ENCODE measurements at regions not wholly inside any gene's neighbourhood (a gene's known extent, or its start where the extent isn't known, plus 50 kb on each side); places are given as distances from the start of the nearest gene placed in this dataset.
A peak's percentile ranks its signal among the peaks of the same experiment; 100 is the strongest.
"Not testable (repeated sequence)": the region's sequence is repeated elsewhere in the genome, so short reads cannot be mapped to it uniquely, and the experiment has no call there.

DNA sequence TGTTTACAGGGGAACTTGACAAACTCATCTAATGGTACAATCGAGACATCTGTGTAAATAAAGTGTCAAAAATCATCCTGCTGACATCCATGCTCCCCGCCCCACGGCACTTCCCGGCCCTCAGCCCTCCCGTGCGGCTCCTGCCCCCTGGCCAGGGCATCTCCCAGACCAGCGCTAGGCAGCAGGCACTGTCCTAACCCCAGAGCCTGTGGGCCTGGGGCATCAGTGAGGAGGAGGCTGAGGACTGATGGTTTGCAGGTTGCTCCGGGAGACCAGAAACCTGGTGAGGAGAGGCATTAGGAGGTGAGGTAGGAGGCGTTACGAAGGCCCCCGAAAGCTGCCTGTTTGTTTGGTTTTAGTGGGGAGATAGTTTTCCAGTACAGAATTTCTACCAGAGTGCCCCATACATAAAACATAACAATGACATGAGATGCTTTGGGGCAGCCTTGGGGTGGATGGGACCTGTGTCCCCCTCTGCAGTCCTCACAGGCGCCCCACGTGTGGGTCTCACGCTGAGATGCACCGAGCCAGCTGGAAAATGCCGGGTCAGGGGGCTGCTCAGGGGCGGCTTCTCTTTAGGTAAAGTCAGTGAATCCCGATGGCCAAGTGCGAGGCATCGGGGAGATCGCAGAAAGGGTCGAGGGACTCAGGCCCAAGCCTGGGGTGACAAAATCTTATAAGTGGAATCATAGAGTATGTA, 114.2 kb downstream of the RTP5 start:
- no peak for DNase-seq (ENCODE audit: low spot score)

DNA sequence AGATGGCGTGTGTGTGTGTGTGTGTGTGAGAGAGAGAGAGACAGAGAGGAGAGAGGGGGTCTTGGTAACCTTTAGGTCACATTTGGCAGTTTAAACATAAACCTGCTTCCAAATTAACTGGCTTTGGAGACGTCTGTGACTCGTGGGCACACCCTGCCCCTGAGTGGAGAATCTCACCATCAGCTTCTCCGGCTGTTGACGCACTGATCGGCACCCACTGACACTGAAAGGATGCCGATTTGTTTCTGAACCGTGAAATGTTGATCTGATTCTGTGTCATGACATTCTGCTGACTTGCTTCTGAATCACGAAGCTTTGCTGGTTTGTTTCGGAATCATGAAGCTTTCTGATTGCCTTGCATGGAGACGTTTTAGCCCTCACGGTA, 114.7 kb downstream of the RTP5 start:
- no peak for DNase-seq (ENCODE audit: low spot score)

- DNase-seq (ENCODE audit: low spot score), result no peak
These were observed 115.1 kb downstream of the RTP5 start for GRCh38 chr2:241984658-241985057.

DNA sequence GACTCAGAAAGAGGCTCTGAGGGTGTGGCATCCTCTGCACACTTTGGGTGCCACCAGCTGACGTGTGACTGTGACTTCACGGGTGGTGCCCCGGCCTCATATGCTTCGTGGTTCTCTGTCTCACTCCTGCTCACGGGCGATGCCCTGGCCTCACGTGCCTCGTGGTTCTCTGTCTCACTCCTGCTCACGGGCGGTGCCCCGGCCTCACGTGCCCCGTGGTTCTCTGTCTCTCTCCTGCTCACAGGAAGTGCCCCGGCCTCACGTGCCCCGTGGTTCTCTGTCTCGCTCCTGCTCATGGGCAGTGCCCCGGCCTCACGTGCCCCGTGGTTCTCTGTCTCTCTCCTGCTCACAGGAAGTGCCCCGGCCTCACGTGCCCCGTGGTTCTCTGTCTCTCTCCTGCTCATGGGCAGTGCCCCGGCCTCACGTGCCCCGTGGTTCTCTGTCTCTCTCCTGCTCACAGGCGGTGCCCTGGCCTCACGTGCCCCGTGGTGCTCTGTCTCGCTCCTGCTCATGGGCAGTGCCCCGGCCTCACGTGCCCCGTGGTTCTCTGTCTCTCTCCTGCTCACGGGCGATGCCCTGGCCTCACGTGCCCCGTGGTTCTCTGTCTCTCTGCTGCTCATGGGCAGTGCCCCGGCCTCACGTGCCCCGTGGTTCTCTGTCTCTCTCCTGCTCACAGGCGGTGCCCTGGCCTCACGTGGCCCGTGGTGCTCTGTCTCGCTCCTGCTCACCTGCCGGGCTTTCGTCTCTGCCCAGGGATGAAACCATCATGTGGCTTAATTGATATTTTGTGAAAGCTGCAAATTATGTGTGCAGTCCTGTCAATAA, 115.8 kb downstream of the RTP5 start:
- DNase-seq (ENCODE audit: low spot score), result not testable (repeated sequence)

DNA sequence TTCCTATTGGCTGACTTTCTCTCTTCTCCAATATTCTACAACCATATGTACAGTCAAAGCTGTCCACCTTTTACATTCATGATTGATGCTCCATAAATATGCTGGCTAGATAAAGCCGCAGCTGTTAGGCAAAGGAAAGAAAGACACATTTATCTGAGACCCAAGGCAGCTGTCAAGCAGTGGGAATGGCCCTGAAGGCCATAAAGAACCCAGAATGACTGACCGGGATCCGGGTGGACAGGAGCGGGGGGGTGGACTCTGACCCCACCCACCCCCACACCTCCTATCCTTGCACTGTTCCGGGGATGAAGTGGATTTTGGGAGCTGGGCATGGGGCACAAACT, 116.4 kb downstream of the RTP5 start:
- DNase-seq (ENCODE audit: low spot score), result no peak

DNA sequence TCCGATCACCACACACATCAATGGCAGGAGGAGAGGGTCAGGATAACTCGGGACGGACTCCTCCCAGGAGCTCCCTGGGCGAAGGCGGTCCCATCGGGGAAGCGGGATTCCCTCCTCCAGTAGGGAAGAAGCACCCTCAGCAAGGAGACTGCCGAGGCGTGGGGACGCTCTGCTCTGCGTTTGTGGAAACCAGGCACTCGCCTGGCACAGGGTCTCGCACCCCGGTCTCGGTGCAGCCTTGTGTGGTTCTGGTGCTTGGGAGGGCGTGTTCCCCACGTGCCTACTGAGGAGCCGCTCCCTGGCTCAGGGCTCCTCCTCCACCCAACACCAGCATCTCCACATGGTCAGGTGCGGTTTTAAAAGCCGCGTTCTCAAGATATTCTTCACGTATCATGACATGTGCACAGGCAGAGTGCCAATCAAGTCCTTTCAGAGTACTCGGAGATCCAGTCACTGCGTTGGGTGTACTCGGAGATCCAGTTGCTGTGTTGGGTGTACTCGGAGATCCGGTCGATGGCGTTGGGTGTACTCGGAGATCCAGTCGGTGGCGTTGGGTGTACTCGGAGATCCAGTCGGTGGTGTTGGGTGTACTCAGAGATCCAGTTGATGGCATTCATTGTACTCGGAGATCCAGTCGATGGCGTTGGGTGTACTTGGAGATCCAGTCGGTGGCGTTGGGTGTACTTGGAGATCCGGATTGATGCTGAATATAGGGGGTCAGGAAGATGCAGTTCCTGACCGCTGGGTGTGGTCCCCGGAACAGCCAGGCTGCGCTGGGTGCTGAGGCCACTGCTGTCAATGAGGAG, 117.5 kb downstream of the RTP5 start:
- DNase-seq (ENCODE audit: low spot score), result no peak

- no peak for DNase-seq (ENCODE audit: low spot score)
These were observed 118.2 kb downstream of the RTP5 start for GRCh38 chr2:241987726-241988125.

DNA sequence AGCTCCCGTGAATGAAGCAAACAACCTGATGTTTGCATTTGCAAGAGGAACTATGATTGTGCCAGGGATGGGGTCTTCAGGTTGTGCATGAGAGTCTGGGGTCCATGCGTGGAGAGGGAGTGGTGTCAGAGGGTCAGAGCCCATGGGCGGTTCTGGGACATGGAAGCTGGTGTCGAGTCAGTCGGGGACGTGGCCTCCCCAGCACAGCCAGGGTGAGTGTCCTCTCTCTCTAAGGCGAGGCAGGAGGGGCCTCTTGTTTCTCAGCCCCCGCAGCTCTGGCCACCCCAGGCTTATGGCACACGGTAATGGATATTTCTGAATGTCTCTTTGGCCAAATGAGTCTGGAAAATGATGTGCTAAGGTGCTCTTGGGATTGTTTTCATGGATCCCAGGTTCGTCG, 118.6 kb downstream of the RTP5 start:
- DNase-seq (ENCODE audit: low spot score), result no peak

DNA sequence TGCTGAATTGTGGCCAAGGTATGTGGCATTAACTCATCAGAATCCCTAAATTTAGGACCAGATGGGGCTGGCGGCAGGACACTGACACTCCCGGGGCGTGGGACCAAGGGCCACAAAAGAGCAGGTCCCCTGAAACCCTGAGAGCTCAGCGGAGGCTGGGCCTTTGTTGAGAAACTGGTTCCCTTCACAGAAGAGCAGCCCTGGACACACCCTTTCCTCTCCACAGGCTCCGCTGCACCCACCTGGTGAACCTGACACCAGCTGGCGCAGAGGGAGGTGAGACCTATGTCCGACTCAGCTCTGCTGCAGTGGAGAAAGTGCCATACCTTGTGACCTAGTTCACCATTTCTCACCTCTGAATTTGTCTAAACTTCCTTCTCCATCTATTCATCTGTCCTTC, 119.5 kb downstream of the RTP5 start:
- peak; percentile 29 for DNase-seq (ENCODE audit: low spot score)

- no peak for DNase-seq (ENCODE audit: low spot score)
These were observed 120.9 kb downstream of the RTP5 start for GRCh38 chr2:241990466-241990865.

- DNase-seq (ENCODE audit: low spot score), result no peak
These were observed 121.8 kb downstream of the RTP5 start for GRCh38 chr2:241991299-241991698.

GRCh38 chr2:241992753-241993152, 123.2 kb downstream of the RTP5 start:
- DNase-seq (ENCODE audit: low spot score), result no peak

- DNase-seq (ENCODE audit: low spot score), result no peak
These were observed 124.0 kb downstream of the RTP5 start for GRCh38 chr2:241993386-241994005.

DNA sequence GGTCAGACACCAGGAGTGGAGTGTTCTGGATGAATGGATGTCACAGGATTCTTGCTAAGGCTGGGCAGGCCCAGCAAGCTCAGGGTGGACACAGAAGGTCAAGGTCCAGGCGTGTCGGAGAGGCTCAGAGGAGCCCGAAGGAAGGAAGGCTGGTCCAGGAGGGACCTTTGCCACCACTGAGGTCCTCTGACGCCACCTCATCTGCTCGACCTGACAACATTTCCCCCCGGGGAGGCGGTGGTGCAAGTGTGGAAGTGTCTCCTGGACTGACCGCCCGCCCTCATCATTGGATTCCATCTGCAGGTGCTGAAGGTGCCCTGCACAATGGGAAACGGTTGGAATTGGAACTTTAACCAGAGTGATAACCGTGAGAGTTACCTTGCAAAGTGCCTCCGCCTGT, 124.6 kb downstream of the RTP5 start:
- no peak for DNase-seq (ENCODE audit: low spot score)

GRCh38 chr2:241994556-241995213, 125.2 kb downstream of the RTP5 start:
- DNase-seq (ENCODE audit: low spot score), result no peak

DNA sequence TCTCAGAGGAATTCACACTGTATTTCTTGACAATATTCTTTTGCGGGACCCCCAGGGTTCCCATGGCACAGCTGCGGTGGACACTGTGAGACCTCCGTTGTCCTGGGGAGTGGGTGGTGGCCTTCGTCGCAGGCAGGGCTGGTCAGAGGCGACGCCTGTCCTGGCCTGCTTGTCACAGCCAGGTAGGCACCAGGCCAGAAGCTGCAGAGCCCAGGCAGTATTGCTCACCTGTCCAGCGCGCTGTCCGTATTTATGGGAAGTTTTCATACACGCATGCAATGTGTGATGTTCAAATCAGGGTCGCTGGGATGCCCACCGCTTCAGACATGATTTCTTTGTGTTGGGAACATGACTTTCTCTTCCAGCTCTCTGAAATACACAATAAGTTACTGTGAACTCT, 126.6 kb downstream of the RTP5 start:
- no peak for DNase-seq (ENCODE audit: low spot score)

DNA sequence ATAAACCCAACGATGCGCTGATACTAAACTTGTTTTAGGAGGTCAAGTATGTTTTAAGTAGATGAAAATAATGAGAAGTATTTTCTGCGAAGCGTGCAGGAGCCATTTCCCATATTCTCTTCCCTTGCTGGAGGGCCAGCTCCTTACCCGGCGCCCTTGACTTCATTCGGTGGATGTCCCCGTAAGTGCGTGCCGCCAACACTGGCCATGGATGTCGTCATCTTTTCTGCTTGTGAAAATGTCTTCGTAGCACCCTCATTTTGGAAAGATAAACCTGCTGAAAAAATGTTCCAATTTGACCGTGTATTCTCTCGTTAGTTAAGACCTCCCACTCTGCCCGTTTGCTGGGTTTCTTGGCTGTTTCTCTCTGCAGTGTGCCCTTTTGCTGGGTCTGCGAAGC, 127.5 kb downstream of the RTP5 start:
- DNase-seq (ENCODE audit: low spot score), result no peak

GRCh38 chr2:241999184-241999583, 129.7 kb downstream of the RTP5 start:
- no peak for DNase-seq (ENCODE audit: low spot score)

- no peak for DNase-seq (ENCODE audit: low spot score)
These were observed 132.3 kb downstream of the RTP5 start for GRCh38 chr2:242001853-242002252.

- DNase-seq (ENCODE audit: low spot score), result no peak
These were observed 133.4 kb downstream of the RTP5 start for GRCh38 chr2:242002944-242003343.

- no peak for DNase-seq (ENCODE audit: low spot score)
These were observed 134.8 kb downstream of the RTP5 start for GRCh38 chr2:242004223-242004901.

DNA sequence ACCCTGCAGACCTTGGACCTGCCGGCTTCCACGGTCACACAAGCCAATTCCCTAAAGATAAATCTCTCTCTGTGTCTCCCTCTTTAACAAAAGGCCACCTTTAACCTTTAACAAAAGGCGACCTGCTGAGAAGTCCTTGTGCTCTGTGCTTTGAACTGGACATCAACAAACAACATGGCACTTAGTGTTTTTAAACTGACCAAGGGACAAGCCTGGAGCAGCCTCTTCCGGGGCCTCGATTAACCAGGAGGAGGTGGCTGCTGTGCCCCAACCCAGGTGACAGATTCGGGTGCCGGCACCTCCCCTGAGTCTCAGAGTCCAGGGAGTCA, 135.3 kb downstream of the RTP5 start:
- DNase-seq (ENCODE audit: low spot score), result no peak
